ENCODE measurements at regions not wholly inside any gene's neighbourhood (a gene's known extent, or its start where the extent isn't known, plus 50 kb on each side); places are given as distances from the start of the nearest gene placed in this dataset.
"Not testable (repeated sequence)": the region's sequence is repeated elsewhere in the genome, so short reads cannot be mapped to it uniquely, and the experiment has no call there.

- not testable (repeated sequence) for DNase-seq
Measured at GRCh38 chr12:14032191-14032590, 50.8 kb upstream of the GRIN2B start.

GRCh38 chr12:14043776-14044175, 62.4 kb upstream of the GRIN2B start:
- DNase-seq = no peak

- DNase-seq = no peak
Measured at GRCh38 chr12:14048941-14049545, 67.6 kb upstream of the GRIN2B start.

DNA sequence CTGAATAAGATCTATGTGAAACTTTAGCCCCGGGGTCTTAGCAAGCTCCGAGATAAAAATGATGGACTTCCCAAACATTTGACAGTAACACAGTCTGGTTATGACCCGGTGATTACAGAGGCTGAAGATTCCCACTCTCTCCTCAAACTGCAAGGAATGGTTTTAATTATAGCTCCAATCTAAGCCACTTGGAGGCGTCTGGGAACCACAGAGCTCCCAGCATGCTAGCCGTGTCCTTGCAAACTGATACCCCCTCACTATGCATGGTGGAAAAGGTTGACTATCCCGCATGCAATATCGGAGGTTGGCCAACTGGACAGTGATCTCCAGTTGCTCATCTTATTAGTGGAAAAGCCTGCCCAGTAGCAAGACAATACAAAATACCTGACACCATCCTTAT, 76.5 kb upstream of the GRIN2B start:
- no peak for DNase-seq

DNA sequence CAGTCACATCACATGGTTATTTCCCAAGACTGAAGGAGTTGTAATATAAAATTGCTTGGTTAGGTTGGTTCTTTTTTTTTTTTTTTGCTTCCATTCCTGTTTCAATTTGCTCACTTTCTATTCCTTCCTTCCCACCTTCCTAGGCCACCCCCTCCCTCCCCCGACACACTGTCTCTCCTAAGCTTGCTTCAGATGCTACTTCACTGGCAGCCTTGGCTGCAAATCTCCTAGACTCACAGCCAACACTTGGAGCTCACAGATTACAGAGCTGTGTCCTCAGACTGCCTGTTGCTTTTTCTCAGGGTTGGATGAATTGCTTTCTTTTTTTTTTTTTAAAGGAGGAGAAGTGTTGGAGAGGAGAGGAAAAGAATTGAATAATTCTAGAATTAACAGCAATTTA, 77.3 kb upstream of the GRIN2B start:
- no peak for DNase-seq

- DNase-seq = no peak
Measured at GRCh38 chr12:14059548-14059947, 78.1 kb upstream of the GRIN2B start.

- no peak for DNase-seq
Measured at GRCh38 chr12:14065616-14066015, 84.2 kb upstream of the GRIN2B start.

DNA sequence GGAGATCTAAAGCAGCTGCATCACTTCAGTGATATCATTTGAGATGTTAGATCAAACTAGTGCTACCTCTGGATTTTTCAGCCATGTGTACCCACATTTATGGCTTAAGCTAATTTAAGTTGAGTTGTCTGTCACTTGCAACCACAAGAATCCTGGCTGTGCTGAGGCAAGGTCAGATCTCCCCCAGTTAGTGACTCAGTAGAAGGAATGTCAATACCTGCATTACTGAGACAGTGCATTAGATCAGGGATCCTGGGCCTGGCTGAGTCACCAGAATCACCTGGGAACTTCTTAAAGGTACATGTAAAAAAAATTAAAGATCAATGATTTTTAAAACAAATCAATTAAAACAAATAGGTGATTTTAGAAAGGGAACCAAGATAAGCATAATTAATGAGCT, 84.6 kb upstream of the GRIN2B start:
- DNase-seq = no peak

DNA sequence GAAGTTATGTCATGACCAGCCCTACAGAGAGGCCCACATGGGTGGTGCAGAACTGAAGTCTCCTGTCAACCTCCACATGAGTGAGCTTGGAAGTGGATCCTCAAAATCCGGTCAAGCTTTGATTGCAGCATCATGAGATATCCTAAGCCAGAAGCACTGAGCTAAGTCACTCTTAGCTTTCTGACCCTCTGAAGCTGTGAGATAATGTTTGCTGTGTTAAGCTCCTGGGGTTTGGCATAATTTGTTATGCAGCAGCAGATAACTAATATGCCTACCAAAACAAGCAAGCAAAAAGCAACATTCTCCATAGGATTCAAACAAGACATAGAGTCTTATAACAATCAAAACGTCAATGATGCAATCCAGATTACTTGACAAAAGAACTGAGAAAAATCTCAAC, 87.6 kb upstream of the GRIN2B start:
- DNase-seq = no peak

DNA sequence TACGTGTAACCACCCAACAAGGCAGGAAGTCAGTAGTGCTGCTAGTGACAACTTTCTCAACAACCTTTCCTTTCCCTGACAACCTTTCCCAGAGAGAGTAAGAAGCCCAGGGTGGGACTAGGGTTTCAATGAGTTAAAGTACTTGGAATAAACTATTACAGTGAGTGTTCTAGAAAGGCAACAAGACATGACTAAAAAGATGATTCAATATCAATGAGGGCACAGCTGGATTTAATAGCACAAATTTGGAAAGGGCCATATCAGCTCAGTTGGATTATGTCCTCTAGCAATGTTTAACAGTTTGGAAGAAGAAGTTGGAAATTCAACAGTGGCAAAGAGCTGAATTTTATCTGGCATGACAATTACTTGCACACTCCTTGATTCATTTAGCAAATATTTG, 90.4 kb upstream of the GRIN2B start:
- DNase-seq = no peak

- DNase-seq = no peak
Measured at GRCh38 chr12:14072987-14073386, 91.6 kb upstream of the GRIN2B start.

DNA sequence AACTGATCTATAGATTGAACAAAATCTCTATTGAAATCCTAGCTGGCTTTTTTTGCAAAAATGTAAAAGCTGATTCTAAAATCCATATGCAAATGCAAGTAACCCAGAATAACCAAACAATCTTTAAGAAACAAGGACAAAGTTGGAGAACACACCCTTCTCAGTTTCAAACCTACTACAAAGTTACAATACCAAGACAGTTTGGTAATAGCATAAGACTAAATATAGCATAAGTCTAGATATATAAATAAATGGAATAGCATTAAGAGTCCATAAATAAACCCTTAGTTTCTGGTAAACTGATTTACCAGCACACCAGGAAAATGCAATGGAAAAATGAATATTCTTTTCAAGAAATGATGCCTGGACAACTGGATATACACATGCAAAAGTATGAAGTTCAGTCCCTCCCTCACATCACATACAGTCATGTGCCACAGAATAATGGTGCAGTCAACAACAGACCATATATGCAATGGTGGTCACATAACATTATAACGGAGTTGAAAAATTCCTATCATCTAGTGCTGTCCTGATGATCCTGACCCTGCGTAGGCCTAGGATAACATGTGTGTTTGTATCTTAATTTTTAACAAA, 94.5 kb upstream of the GRIN2B start:
- DNase-seq = no peak

DNA sequence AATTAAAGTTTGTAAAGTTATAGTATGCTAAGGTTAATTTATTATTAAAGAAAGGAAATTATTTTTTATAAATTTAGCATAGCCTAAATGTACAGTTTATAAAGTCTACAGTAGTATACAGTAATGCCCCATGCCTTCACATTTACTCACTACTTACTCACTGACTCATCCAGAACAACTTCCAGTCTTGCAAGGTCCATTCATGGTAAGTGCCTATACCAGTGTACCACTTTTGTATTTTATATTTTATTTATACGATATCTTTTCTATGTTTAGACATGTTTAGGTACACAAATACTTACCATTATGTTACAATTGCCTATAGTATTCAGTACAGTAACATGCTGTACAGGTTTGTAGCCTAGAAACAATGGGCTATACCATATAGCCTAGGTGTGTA, 95.1 kb upstream of the GRIN2B start:
- no peak for DNase-seq

DNA sequence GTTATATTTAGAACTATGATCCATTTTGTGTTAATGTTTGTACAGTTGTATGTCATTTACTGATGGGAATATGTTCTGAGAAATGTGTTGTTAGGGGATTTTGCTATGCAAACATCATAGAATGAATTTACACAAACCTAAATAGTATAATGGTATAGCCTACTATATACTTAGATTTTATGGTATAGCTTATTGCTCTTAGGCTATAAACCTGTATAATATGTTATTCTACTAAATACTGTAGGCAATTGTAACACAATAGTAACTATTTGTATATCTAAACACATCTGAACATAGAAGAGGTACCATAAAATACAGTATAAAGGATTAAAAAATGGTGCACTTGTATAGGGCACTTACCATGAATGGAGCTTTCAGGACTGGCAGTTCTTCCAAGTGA, 105.4 kb upstream of the GRIN2B start:
- no peak for DNase-seq

DNA sequence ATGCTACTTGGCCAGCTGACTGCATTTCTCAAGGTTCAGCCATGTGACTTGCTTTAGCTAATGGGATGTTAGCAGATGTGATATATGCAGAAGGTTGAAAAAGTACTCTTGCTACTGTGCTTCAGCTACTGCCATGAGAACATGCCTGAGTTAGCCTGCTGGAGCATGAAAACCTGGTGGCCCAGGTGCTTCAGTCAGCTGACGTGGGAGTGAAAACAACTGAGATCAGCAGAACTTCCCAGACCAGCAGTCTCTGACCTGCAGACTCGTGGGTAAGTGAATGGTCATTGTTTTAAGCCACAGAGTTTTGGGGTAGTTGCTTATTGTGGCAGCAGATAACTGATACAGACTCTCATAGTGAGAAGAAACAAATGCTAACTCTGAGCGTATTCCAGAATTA, 118.6 kb upstream of the GRIN2B start:
- no peak for DNase-seq

GRCh38 chr12:14101556-14101955, 120.2 kb upstream of the GRIN2B start:
- DNase-seq = not testable (repeated sequence)

DNA sequence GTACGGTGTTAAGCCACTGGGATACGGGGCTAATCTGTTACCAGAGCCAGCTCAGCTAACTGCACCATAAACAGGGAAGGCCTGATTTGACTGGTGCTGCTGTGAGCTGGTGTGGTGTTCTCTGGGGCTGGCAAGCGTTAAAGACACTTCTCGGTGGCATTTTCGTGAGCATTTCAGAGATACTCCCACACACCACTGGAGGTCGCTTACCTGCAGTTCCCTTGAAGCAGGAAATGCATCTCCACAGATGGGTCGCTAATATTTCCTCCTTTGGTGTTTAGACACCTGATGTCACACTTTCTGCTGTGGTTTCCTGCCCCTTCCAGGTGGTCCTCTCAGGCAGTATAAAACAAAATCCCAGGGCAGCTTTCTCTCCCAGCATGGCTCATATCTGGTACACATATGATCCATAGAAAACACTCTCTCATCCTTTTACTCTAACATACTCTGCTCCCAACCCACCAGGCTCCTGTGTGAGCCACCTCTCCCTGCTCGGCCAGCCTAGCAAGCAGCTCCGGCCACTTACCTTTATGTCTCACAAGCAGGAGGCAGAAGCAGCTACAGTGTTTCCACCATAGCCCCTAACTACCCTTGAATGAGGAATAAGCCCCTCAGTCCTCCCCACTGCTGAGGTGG, 129.9 kb upstream of the GRIN2B start:
- DNase-seq = no peak

- no peak for DNase-seq
Measured at GRCh38 chr12:14113031-14113430, 131.6 kb upstream of the GRIN2B start.

DNA sequence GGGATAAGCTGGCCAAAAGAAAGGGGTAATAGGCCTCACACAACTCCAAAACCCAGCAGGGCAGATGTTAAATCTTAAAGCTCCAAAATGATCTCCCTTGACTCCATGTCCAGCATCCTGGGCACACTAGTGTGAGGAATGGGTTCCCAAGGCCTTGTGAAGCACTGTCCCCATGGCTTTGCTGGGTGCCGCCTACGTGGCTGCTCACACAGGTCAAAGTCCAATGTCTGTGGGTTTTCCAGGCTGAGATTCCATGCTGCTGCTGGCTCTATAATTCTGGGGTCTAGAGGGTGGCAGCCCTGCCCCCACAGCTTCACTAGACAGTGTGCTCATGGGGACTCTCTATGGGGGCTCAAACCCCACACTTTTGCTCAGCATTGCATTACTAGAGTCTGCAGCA, 145.3 kb upstream of the GRIN2B start:
- DNase-seq = no peak

DNA sequence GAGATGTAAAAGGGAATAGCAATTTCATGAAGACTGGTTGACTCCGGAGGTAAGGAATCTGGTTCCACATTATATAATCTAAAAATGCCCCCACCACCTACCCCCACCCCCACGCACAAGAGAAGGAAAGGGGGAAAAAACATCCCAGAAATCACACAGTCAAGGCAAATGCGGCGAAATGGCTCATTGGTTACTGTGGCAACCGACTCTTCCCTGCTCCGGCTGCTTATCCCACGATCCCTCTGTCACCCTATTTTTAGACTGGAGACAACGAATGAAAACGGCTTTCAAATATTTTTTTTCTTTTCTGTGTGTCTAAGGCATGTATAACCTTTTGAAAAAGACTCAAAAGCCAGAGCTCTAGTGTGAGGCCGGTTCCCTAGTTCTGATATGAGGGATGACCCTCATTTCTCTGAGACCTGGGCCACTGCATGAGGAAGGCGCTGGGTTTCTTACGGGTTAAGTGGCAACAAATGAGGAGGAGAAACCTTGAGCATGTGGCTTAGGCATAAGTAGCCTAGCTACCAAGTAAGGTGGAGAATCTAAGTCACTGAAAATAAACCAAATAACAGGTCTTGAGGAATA, 148.3 kb upstream of the GRIN2B start:
- DNase-seq = no peak

GRCh38 chr12:14135996-14136395, 154.6 kb upstream of the GRIN2B start:
- DNase-seq = no peak

DNA sequence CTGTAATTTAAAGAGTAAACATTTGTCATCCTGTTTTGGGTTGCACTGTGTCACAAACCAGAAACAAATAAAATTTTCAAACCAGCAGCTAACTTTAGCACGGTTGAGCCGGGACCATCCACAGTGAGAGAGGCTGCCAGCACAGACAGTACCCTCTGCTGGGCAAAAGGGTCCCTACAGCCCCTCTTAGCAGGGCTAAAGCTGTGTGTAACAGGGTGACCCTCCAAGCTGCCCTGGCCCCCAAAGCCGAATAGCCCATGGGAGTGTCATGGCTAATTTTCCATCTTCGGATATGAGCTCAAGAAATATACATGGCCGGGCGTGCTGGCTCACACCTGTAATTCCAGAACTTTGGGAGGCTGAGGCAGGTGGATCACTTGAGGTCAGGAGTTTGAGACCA, 157.1 kb upstream of the GRIN2B start:
- DNase-seq = no peak

GRCh38 chr12:14148489-14149270, 167.3 kb upstream of the GRIN2B start:
- no peak for DNase-seq

GRCh38 chr12:14153803-14154202, 172.4 kb upstream of the GRIN2B start:
- no peak for DNase-seq

All from CD4-positive, alpha-beta T cell treated with Interleukin-17A for 4 hours (primary cell).